T-helper 17 cell (primary cell): ENCODE measurements at regions not wholly inside any gene's neighbourhood (a gene's known extent, or its start where the extent isn't known, plus 50 kb on each side); places are given as distances from the start of the nearest gene placed in this dataset.
A peak's percentile ranks its signal among the peaks of the same experiment; 100 is the strongest.
"Not testable (repeated sequence)": the region's sequence is repeated elsewhere in the genome, so short reads cannot be mapped to it uniquely, and the experiment has no call there.

Source experiments
- ATAC-seq: fragments of 150-1000 bp; cut with Tn5 transposase; 2 replicates; pipeline ENCODE4 v1.10.0; 2021; ENCODE audit warnings: mild to moderate bottlenecking, moderate library complexity
- DNase-seq, 3 donors: peaks; one replicate each; pipeline versions ENCODE4 v3.0.0 to v3.0.0-alpha.2; 2020 to 2021
- H3K9me3 ChIP-seq: one replicate; pipeline ENCODE4 v1.7.0; 2013; ENCODE audit warnings: low read length, mild to moderate bottlenecking; ENCODE audit not compliant: control insufficient read depth, poor library complexity, severe bottlenecking
- H3K27ac Mint-ChIP-seq: one replicate; pipeline ENCODE4 v1.8.0; 2022; ENCODE audit warnings: mild to moderate bottlenecking, moderate library complexity, mixed read lengths
- H3K27me3 Mint-ChIP-seq: one replicate; pipeline ENCODE4 v1.8.0; 2022; ENCODE audit warnings: mixed read lengths
- H3K36me3 Mint-ChIP-seq: one replicate; pipeline ENCODE4 v1.8.0; 2022; ENCODE audit warnings: low read depth, mixed read lengths
- H3K4me1 Mint-ChIP-seq: one replicate; pipeline ENCODE4 v1.8.0; 2022; ENCODE audit warnings: mild to moderate bottlenecking, mixed read lengths
- H3K4me3 Mint-ChIP-seq: one replicate; pipeline ENCODE4 v1.8.0; 2022; ENCODE audit warnings: mild to moderate bottlenecking, moderate library complexity, mixed read lengths

- not testable (repeated sequence) for DNase-seq, H3K9me3 ChIP-seq, H3K27me3 Mint-ChIP-seq, H3K36me3 Mint-ChIP-seq
- Mint-ChIP-seq H3K4me3 (peak overlapping the region; percentile 67), H3K4me1 (peaks cover 26% of the 10 kb centered on the region), H3K27ac (peak overlapping the region; percentile 87)
- peak; percentile 35 for ATAC-seq
These were observed 658.9 kb downstream of the TMEM121 start for GRCh38 chr14:106185174-106185836.

GRCh38 chr14:106185837-106186233, 659.5 kb downstream of the TMEM121 start:
- Mint-ChIP-seq H3K27me3 (peaks cover 5% of the 10 kb centered on the region), H3K4me1 (peaks cover 26% of the 10 kb centered on the region), H3K27ac (peak overlapping the region; percentile 87), H3K4me3 (peak overlapping the region; percentile 58), H3K36me3 (no peaks in the 10 kb centered on the region)
- peak; percentile 77 for ATAC-seq
- DNase-seq = peak; percentile 41 to 71 (median 43)
- H3K9me3 ChIP-seq = no peaks in the 10 kb centered on the region

GRCh38 chr14:106187216-106187615, 660.8 kb downstream of the TMEM121 start:
- H3K9me3 ChIP-seq = no peaks in the 10 kb centered on the region
- Mint-ChIP-seq H3K27ac (no peak overlapping the region), H3K4me3 (no peak overlapping the region), H3K27me3 (peaks cover 5% of the 10 kb centered on the region), H3K4me1 (peaks cover 26% of the 10 kb centered on the region), H3K36me3 (no peaks in the 10 kb centered on the region)
- DNase-seq = no peak
- no peak for ATAC-seq

- DNase-seq = not testable (repeated sequence)
- ATAC-seq = peak; percentile 47
These were observed 666.3 kb downstream of the TMEM121 start for GRCh38 chr14:106192701-106193100.

GRCh38 chr14:106196459-106196858, 670.1 kb downstream of the TMEM121 start:
- H3K4me3 Mint-ChIP-seq, H3K9me3 ChIP-seq, H3K4me1 Mint-ChIP-seq, H3K36me3 Mint-ChIP-seq, H3K27ac Mint-ChIP-seq, ATAC-seq: not testable (repeated sequence)
- peak in 1 of 3 donors; percentile 62 for DNase-seq
- H3K27me3 Mint-ChIP-seq = peaks cover 33% of the 10 kb centered on the region

More at GRCh38 chr14:106192701-106193100, 666.3 kb downstream of the TMEM121 start:
- not testable (repeated sequence) for H3K9me3 ChIP-seq, H3K36me3 Mint-ChIP-seq, H3K4me1 Mint-ChIP-seq, H3K27ac Mint-ChIP-seq, H3K4me3 Mint-ChIP-seq
- H3K27me3 Mint-ChIP-seq = peaks cover 10% of the 10 kb centered on the region

- H3K4me1 Mint-ChIP-seq, H3K36me3 Mint-ChIP-seq, H3K9me3 ChIP-seq, DNase-seq, ATAC-seq, H3K27ac Mint-ChIP-seq, H3K4me3 Mint-ChIP-seq: not testable (repeated sequence)
- H3K27me3 Mint-ChIP-seq = peaks cover 41% of the 10 kb centered on the region
These were observed 670.9 kb downstream of the TMEM121 start for GRCh38 chr14:106197264-106197663.

GRCh38 chr14:106199097-106199496, 672.7 kb downstream of the TMEM121 start:
- no peak for DNase-seq
- no peak overlapping the region for H3K4me3 Mint-ChIP-seq
- ATAC-seq = no peak
- peaks cover 2% of the 10 kb centered on the region for H3K36me3 Mint-ChIP-seq
- peaks cover 56% of the 10 kb centered on the region for H3K27me3 Mint-ChIP-seq
- peak overlapping the region; percentile 16 for H3K27ac Mint-ChIP-seq
- H3K4me1 Mint-ChIP-seq = peaks cover 10% of the 10 kb centered on the region
- no peaks in the 10 kb centered on the region for H3K9me3 ChIP-seq

GRCh38 chr14:106200541-106201315, 674.3 kb downstream of the TMEM121 start:
- peak; percentile 68 for ATAC-seq

GRCh38 chr14:106201376-106201775, 675.0 kb downstream of the TMEM121 start:
- Mint-ChIP-seq H3K4me1 (peaks cover 10% of the 10 kb centered on the region), H3K36me3 (peaks cover 2% of the 10 kb centered on the region), H3K27ac (no peak overlapping the region), H3K4me3 (peak overlapping the region; percentile 63), H3K27me3 (peaks cover 73% of the 10 kb centered on the region)
- ATAC-seq = no peak
- DNase-seq = no peak
- no peaks in the 10 kb centered on the region for H3K9me3 ChIP-seq

More at GRCh38 chr14:106200541-106201315, 674.3 kb downstream of the TMEM121 start:
- DNase-seq = no peak
- H3K9me3 ChIP-seq = no peaks in the 10 kb centered on the region
- Mint-ChIP-seq H3K27me3 (peaks cover 70% of the 10 kb centered on the region), H3K4me1 (peaks cover 10% of the 10 kb centered on the region), H3K36me3 (peaks cover 2% of the 10 kb centered on the region), H3K27ac (no peak overlapping the region), H3K4me3 (peak overlapping the region; percentile 63)

- Mint-ChIP-seq H3K4me1 (peaks cover 11% of the 10 kb centered on the region), H3K27me3 (peaks cover 87% of the 10 kb centered on the region), H3K4me3 (no peak overlapping the region), H3K36me3 (peaks cover 2% of the 10 kb centered on the region), H3K27ac (no peak overlapping the region)
- DNase-seq (no peak), ATAC-seq (no peak)
- H3K9me3 ChIP-seq = no peaks in the 10 kb centered on the region
These were observed 677.1 kb downstream of the TMEM121 start for GRCh38 chr14:106203438-106203837.

GRCh38 chr14:106204063-106204462, 677.7 kb downstream of the TMEM121 start:
- no peak overlapping the region for H3K4me3 Mint-ChIP-seq
- peaks cover 87% of the 10 kb centered on the region for H3K27me3 Mint-ChIP-seq
- ATAC-seq (no peak), DNase-seq (no peak)
- H3K27ac Mint-ChIP-seq = no peak overlapping the region
- peaks cover 14% of the 10 kb centered on the region for H3K4me1 Mint-ChIP-seq
- H3K36me3 Mint-ChIP-seq = peaks cover 2% of the 10 kb centered on the region
- H3K9me3 ChIP-seq = no peaks in the 10 kb centered on the region

- Mint-ChIP-seq H3K4me3 (no peak overlapping the region), H3K4me1 (peaks cover 11% of the 10 kb centered on the region), H3K36me3 (no peaks in the 10 kb centered on the region), H3K27ac (peak overlapping the region; percentile 62), H3K27me3 (peaks cover 74% of the 10 kb centered on the region)
- no peaks in the 10 kb centered on the region for H3K9me3 ChIP-seq
- DNase-seq = no peak
- no peak for ATAC-seq
These were observed 680.9 kb downstream of the TMEM121 start for GRCh38 chr14:106207316-106207715.

- H3K36me3 Mint-ChIP-seq = no peaks in the 10 kb centered on the region
- H3K4me3 Mint-ChIP-seq = peak overlapping the region; percentile 45
- H3K9me3 ChIP-seq = no peaks in the 10 kb centered on the region
- ATAC-seq (no peak), DNase-seq (no peak)
- no peak overlapping the region for H3K27ac Mint-ChIP-seq
- peaks cover 11% of the 10 kb centered on the region for H3K4me1 Mint-ChIP-seq
- peaks cover 68% of the 10 kb centered on the region for H3K27me3 Mint-ChIP-seq
These were observed 682.4 kb downstream of the TMEM121 start for GRCh38 chr14:106208794-106209193.
